DND-41 (cell line): ENCODE measurements at regions not wholly inside any gene's neighbourhood (a gene's known extent, or its start where the extent isn't known, plus 50 kb on each side); places are given as distances from the start of the nearest gene placed in this dataset.

Experiments used
- ATAC-seq: fragments of 200-7000 bp; cut with Tn5 transposase; 3 replicates; pipeline ENCODE4 v1.9.1; 2021; ENCODE audit warnings: low read depth; ENCODE audit not compliant: insufficient read depth
- DNase-seq: peaks from one replicate; pipeline ENCODE4 v3.0.0-alpha.2; 2020
- H2AFZ ChIP-seq: 2 replicates; pipeline ENCODE4 v1.6.0; 2012; ENCODE audit warnings: low read depth, low read length
- H3K27ac ChIP-seq: 2 replicates; pipeline ENCODE4 v1.5.1; 2012; ENCODE audit warnings: low read length, inconsistent platforms
- H3K27me3 ChIP-seq: fragments of 200-600 bp; sonication (generic); 2 replicates; pipeline ENCODE4 v1.6.0; 2012; ENCODE audit warnings: low read length, mild to moderate bottlenecking, inconsistent platforms; ENCODE audit not compliant: insufficient read depth, poor library complexity
- H3K36me3 ChIP-seq: 2 replicates; pipeline ENCODE4 v1.5.1; 2012; ENCODE audit warnings: low read length, inconsistent platforms; ENCODE audit not compliant: insufficient read depth
- H3K4me1 ChIP-seq: 2 replicates; pipeline ENCODE4 v1.5.1; 2012; ENCODE audit warnings: mild to moderate bottlenecking, low read length; ENCODE audit not compliant: insufficient read depth
- H3K4me2 ChIP-seq: 2 replicates; pipeline ENCODE4 v1.6.0; 2012; ENCODE audit warnings: mild to moderate bottlenecking, moderate library complexity, low read length, inconsistent platforms; ENCODE audit not compliant: insufficient read depth
- H3K4me3 ChIP-seq, 2 experiments: fragments of 200-600 bp in 1 of 2; shearing (Covaris generic) in 1 of 2; 2 replicates each; pipeline ENCODE4 v1.5.1; 2012 to 2016; ENCODE audit warnings: inconsistent platforms in 2 of 2, low read length in 2 of 2, mild to moderate bottlenecking in 2 of 2, low read depth in 1 of 2, moderate library complexity in 1 of 2
- H3K79me2 ChIP-seq: 2 replicates; pipeline ENCODE4 v1.6.0; 2012; ENCODE audit warnings: low read length, inconsistent platforms; ENCODE audit not compliant: insufficient read depth
- H3K9ac ChIP-seq: 2 replicates; pipeline ENCODE4 v1.6.0; 2012; ENCODE audit warnings: low read depth, mild to moderate bottlenecking, inconsistent platforms, low read length, moderate library complexity
- H3K9me3 ChIP-seq: 2 replicates; pipeline ENCODE4 v1.5.1; 2012; ENCODE audit warnings: low read length, moderate library complexity, mild to moderate bottlenecking, inconsistent platforms; ENCODE audit not compliant: insufficient read depth, severe bottlenecking
- H4K20me1 ChIP-seq: 2 replicates; pipeline ENCODE4 v1.6.0; 2012; ENCODE audit warnings: low read length; ENCODE audit not compliant: insufficient read depth
- CTCF ChIP-seq: IDR thresholded peaks from 2 replicates; pipeline ENCODE4 v1.5.1; 2012; ENCODE audit warnings: borderline replicate concordance, low read length, moderate library complexity, mild to moderate bottlenecking; ENCODE audit not compliant: poor library complexity, severe bottlenecking; ENCODE audit errors: extremely low read depth
- EZH2 ChIP-seq: IDR thresholded peaks from 3 replicates; pipeline ENCODE4 v1.6.1; 2012; ENCODE audit warnings: borderline replicate concordance, low read depth, mild to moderate bottlenecking, moderate library complexity, low read length, inconsistent platforms; ENCODE audit not compliant: severe bottlenecking

GRCh38 chr2:49207204-49207603 lies 52.9 kb upstream of the FSHR start:
- Histone ChIP-seq H3K27ac (no peak overlapping the region), H3K9ac (no peak overlapping the region), H3K36me3 (no peaks in the 10 kb centered on the region), H4K20me1 (no peaks in the 10 kb centered on the region), H3K4me3 (no peak overlapping the region), H3K4me2 (no peak overlapping the region), H3K4me1 (no peaks in the 10 kb centered on the region), H3K79me2 (no peaks in the 10 kb centered on the region), H2AFZ (no peak overlapping the region), H3K27me3 (no peaks in the 10 kb centered on the region), H3K9me3 (no peaks in the 10 kb centered on the region)
- no peak for ATAC-seq
- no peak for TF ChIP-seq CTCF
- no peak for TF ChIP-seq EZH2
- DNase-seq, result no peak
